DOHH2 (cell line): ENCODE measurements at regions not wholly inside any gene's neighbourhood (a gene's known extent, or its start where the extent isn't known, plus 50 kb on each side); places are given as distances from the start of the nearest gene placed in this dataset.

Experiments used
- H3F3A ChIP-seq: fragments of 200-600 bp; sonication (generic), shearing (Covaris generic); 2 replicates; pipeline ENCODE4 v1.6.0; 2016; ENCODE audit warnings: antibody characterized with exemption, mild to moderate bottlenecking; ENCODE audit not compliant: control insufficient read depth, insufficient read depth
- H3K27ac ChIP-seq: fragments of 200-600 bp; sonication (generic); 2 replicates; pipeline ENCODE4 v1.5.1; 2014; ENCODE audit warnings: low read depth, mild to moderate bottlenecking, low read length, moderate library complexity
- H3K27me3 ChIP-seq: fragments of 200-600 bp; sonication (generic); 2 replicates; pipeline ENCODE4 v1.6.1; 2014; ENCODE audit warnings: mild to moderate bottlenecking, low read length, mixed read lengths; ENCODE audit not compliant: control insufficient read depth
- H3K36me3 ChIP-seq: fragments of 200-600 bp; sonication (generic); 2 replicates; pipeline ENCODE4 v1.6.1; 2014; ENCODE audit warnings: mild to moderate bottlenecking, low read length, moderate library complexity, mixed read lengths; ENCODE audit not compliant: control insufficient read depth
- H3K4me1 ChIP-seq: fragments of 200-600 bp; sonication (generic); 2 replicates; pipeline ENCODE4 v1.6.1; 2014; ENCODE audit warnings: mild to moderate bottlenecking, low read length, mixed read lengths; ENCODE audit not compliant: control insufficient read depth
- H3K4me2 ChIP-seq: fragments of 200-600 bp; sonication (generic); 2 replicates; pipeline ENCODE4 v1.6.0; 2014; ENCODE audit warnings: mild to moderate bottlenecking, low read length, moderate library complexity
- H3K4me3 ChIP-seq: fragments of 200-600 bp; sonication (generic); 2 replicates; pipeline ENCODE4 v1.5.1; 2014; ENCODE audit warnings: mild to moderate bottlenecking, low read length, mixed read lengths
- H3K79me2 ChIP-seq: fragments of 200-600 bp; sonication (generic); 2 replicates; pipeline ENCODE4 v1.6.1; 2014; ENCODE audit warnings: mild to moderate bottlenecking, low read length, mixed read lengths; ENCODE audit not compliant: control insufficient read depth
- H3K9me2 ChIP-seq: fragments of 200-600 bp; sonication (generic); replicated peaks from 2 replicates; pipeline ENCODE4 v1.6.1; 2014; ENCODE audit warnings: mild to moderate bottlenecking, low read length, mixed read lengths; ENCODE audit not compliant: control insufficient read depth
- H3K9me3 ChIP-seq: fragments of 200-600 bp; sonication (generic); 2 replicates; pipeline ENCODE4 v1.6.1; 2014; ENCODE audit warnings: antibody characterized with exemption, low read length, mixed read lengths; ENCODE audit not compliant: control insufficient read depth, insufficient read depth
- H4K20me1 ChIP-seq: fragments of 200-600 bp; sonication (generic); 2 replicates; pipeline ENCODE4 v1.6.0; 2014; ENCODE audit warnings: low read depth, mild to moderate bottlenecking, antibody characterized with exemption, low read length, moderate library complexity; ENCODE audit not compliant: control insufficient read depth, insufficient read depth
- CTCF ChIP-seq: fragments of 200-600 bp; sonication (generic); IDR thresholded peaks from one replicate; pipeline ENCODE4 v1.5.1; 2014; ENCODE audit warnings: antibody characterized with exemption, mild to moderate bottlenecking, low read depth, low read length; ENCODE audit not compliant: poor library complexity, severe bottlenecking
- EZH2phosphoT487 ChIP-seq: fragments of 200-600 bp; sonication (generic); IDR thresholded peaks from 2 replicates; pipeline ENCODE4 v1.6.1; 2017; ENCODE audit warnings: borderline replicate concordance, mild to moderate bottlenecking, antibody characterized with exemption, low read length, moderate library complexity, mixed read lengths

GRCh38 chr12:45548426-45548825, 181.1 kb upstream of the ARID2 start:
- no peaks in the 10 kb centered on the region for H3K36me3 ChIP-seq
- H3F3A ChIP-seq = no peaks in the 10 kb centered on the region
- no peak overlapping the region for H3K4me3 ChIP-seq
- TF ChIP-seq EZH2phosphoT487 (no peak), CTCF (no peak)
- H3K79me2 ChIP-seq = no peaks in the 10 kb centered on the region
- H3K27ac ChIP-seq = no peak overlapping the region
- H3K27me3 ChIP-seq = no peaks in the 10 kb centered on the region
- no peaks in the 10 kb centered on the region for H3K9me3 ChIP-seq
- H3K4me1 ChIP-seq = peaks cover 3% of the 10 kb centered on the region; the same call in 1 of the 2 replicates
- no peaks in the 10 kb centered on the region for H3K9me2 ChIP-seq
- no peaks in the 10 kb centered on the region for H4K20me1 ChIP-seq
- no peak overlapping the region for H3K4me2 ChIP-seq

GRCh38 chr12:45549337-45549902, 180.1 kb upstream of the ARID2 start:
- H3K4me3 ChIP-seq = no peak overlapping the region
- no peak for TF ChIP-seq EZH2phosphoT487
- no peak for TF ChIP-seq CTCF
- H4K20me1 ChIP-seq = no peaks in the 10 kb centered on the region
- no peaks in the 10 kb centered on the region for H3K27me3 ChIP-seq
- no peak overlapping the region for H3K4me2 ChIP-seq
- H3K9me2 ChIP-seq = no peaks in the 10 kb centered on the region
- no peaks in the 10 kb centered on the region for H3K36me3 ChIP-seq
- H3K4me1 ChIP-seq = no peaks in the 10 kb centered on the region
- no peaks in the 10 kb centered on the region for H3K79me2 ChIP-seq
- no peak overlapping the region for H3K27ac ChIP-seq
- no peaks in the 10 kb centered on the region for H3F3A ChIP-seq
- no peaks in the 10 kb centered on the region for H3K9me3 ChIP-seq

- Histone ChIP-seq H4K20me1 (no peaks in the 10 kb centered on the region), H3K27ac (no peak overlapping the region), H3F3A (no peaks in the 10 kb centered on the region), H3K9me3 (no peaks in the 10 kb centered on the region), H3K4me1 (no peaks in the 10 kb centered on the region), H3K9me2 (no peaks in the 10 kb centered on the region), H3K4me2 (no peak overlapping the region), H3K79me2 (no peaks in the 10 kb centered on the region), H3K27me3 (no peaks in the 10 kb centered on the region), H3K4me3 (no peak overlapping the region), H3K36me3 (no peaks in the 10 kb centered on the region)
- no peak for TF ChIP-seq CTCF
- TF ChIP-seq EZH2phosphoT487 = no peak
These were observed 176.3 kb upstream of the ARID2 start for GRCh38 chr12:45553204-45553603.

- H3K79me2 ChIP-seq = no peaks in the 10 kb centered on the region
- no peaks in the 10 kb centered on the region for H4K20me1 ChIP-seq
- no peak for TF ChIP-seq EZH2phosphoT487
- TF ChIP-seq CTCF = no peak
- no peak overlapping the region for H3K4me3 ChIP-seq
- H3K27me3 ChIP-seq = no peaks in the 10 kb centered on the region
- no peaks in the 10 kb centered on the region for H3K36me3 ChIP-seq
- no peaks in the 10 kb centered on the region for H3K9me2 ChIP-seq
- H3K4me1 ChIP-seq = no peaks in the 10 kb centered on the region
- H3K27ac ChIP-seq = no peak overlapping the region
- no peaks in the 10 kb centered on the region for H3F3A ChIP-seq
- no peaks in the 10 kb centered on the region for H3K9me3 ChIP-seq
- no peak overlapping the region for H3K4me2 ChIP-seq
These were observed 172.5 kb upstream of the ARID2 start for GRCh38 chr12:45557016-45557415.
